ENCODE measurements at regions not wholly inside any gene's neighbourhood (a gene's known extent, or its start where the extent isn't known, plus 50 kb on each side); places are given as distances from the start of the nearest gene placed in this dataset.

- TF ChIP-seq, protein P1, sequence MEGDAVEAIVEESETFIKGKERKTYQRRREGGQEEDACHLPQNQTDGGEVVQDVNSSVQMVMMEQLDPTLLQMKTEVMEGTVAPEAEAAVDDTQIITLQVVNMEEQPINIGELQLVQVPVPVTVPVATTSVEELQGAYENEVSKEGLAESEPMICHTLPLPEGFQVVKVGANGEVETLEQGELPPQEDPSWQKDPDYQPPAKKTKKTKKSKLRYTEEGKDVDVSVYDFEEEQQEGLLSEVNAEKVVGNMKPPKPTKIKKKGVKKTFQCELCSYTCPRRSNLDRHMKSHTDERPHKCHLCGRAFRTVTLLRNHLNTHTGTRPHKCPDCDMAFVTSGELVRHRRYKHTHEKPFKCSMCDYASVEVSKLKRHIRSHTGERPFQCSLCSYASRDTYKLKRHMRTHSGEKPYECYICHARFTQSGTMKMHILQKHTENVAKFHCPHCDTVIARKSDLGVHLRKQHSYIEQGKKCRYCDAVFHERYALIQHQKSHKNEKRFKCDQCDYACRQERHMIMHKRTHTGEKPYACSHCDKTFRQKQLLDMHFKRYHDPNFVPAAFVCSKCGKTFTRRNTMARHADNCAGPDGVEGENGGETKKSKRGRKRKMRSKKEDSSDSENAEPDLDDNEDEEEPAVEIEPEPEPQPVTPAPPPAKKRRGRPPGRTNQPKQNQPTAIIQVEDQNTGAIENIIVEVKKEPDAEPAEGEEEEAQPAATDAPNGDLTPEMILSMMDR (conservative IDR thresholded peaks at IDR 0.05; ENCODE audit: low read length) = no peak
- no peak for TF ChIP-seq EZH2phosphoT487 (IDR thresholded peaks at IDR 0.05; ENCODE audit: borderline replicate concordance)
These were observed 168.5 kb upstream of the LDB2 start for GRCh38 chr4:17066972-17067371.

All from Loucy (cell line).